GM06990 (cell line): ENCODE measurements at regions not wholly inside any gene's neighbourhood (a gene's known extent, or its start where the extent isn't known, plus 50 kb on each side); places are given as distances from the start of the nearest gene placed in this dataset.
"Not testable (repeated sequence)": the region's sequence is repeated elsewhere in the genome, so short reads cannot be mapped to it uniquely, and the experiment has no call there.

Experiments used
- DNase-seq: peaks from one replicate; pipeline ENCODE4 v3.0.0-alpha.2; 2011; ENCODE audit not compliant: insufficient read length; ENCODE audit errors: extremely low read depth
- H3K27me3 ChIP-seq: replicated peaks from 2 replicates; pipeline ENCODE4 v1.6.0; 2011; ENCODE audit warnings: low read length; ENCODE audit not compliant: control insufficient read depth, insufficient read depth
- H3K36me3 ChIP-seq: 2 replicates; pipeline ENCODE4 v1.5.1; 2011; ENCODE audit warnings: low read length; ENCODE audit not compliant: control insufficient read depth, insufficient read depth
- H3K4me3 ChIP-seq: replicated peaks from 2 replicates; pipeline ENCODE4 v1.5.1; 2011; ENCODE audit warnings: low read depth, mild to moderate bottlenecking, control low read depth, low read length
- TF ChIP-seq, protein P1 (sequence below): IDR thresholded peaks from 2 replicates; pipeline ENCODE4 v1.5.1; 2011; ENCODE audit warnings: low read length, control low read depth, mild to moderate bottlenecking, inconsistent platforms; ENCODE audit not compliant: insufficient read depth, poor library complexity, severe bottlenecking

DNA sequence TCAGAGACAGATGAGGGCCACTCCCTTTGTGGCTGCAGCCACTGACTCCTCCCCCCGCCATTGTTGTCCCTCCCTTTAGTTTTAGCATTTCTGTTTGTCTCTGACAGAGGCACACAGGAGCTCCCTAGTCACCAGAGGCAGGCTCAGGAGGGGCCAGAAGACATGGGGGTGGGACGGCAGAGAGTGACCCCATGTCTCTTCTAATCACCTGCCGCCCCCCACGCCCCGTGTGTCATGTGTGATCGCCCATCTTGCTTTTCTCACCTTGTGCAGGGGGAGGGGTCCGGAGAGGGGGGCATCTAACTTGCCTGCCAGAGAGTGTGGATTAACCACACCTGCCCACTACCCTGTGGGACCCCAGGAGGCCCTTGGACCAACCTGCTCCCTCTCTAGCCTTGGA lies 246.7 kb upstream of the TP53TG3C start:
- H3K4me3 ChIP-seq, result not testable (repeated sequence)

DNA sequence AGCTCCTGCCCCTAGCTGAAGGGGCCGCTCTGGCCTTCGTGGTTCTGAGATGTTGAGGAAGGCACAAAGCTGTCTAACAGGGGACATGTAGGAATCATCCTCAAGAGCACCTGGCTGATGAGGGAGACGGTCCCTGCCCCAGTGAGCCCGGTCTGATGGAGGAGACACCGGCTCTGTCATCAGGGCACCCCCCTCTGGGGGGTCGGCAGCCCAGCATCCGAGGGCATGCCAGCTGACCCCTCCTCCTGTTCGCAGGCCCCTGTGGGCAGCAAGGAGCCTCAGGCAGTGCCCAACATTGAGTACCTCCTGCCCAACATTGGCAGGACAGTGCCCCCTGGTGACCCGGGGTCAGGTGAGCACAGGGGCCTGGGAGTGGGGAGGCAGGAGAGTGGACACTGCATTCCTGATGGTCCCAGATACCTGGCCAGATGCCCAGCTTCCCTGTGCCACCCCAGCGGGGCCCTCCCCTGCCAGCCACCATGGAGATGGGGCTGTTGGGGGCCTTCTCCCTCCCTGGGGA lies 247.9 kb upstream of the TP53TG3C start:
- not testable (repeated sequence) for H3K4me3 ChIP-seq, DNase-seq, H3K36me3 ChIP-seq, H3K27me3 ChIP-seq

More for the DNA sequence above, 246.7 kb upstream of the TP53TG3C start:
- not testable (repeated sequence) for H3K27me3 ChIP-seq, H3K36me3 ChIP-seq, DNase-seq

DNA sequence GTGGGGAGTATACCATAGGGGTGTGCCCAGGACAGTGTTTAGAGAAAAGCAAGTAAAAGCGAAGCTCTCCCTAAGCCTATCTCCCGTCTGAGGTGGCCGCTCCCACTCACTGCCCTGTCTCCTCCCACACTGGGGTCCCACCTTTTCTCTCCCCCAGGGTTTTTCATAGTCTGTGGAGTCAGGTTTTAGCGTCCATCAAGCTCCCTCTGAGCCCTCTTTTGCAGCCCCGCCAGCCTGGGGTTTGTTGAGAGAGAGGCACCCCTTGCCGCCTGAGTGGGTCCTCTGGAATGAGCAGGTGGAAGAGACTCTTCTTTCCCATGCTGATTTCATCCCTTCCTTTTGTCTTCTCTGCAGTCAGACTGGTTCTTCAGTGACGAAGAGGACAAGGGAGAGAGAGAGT lies 248.7 kb upstream of the TP53TG3C start:
- H3K36me3 ChIP-seq, H3K27me3 ChIP-seq, DNase-seq, H3K4me3 ChIP-seq: not testable (repeated sequence)

DNA sequence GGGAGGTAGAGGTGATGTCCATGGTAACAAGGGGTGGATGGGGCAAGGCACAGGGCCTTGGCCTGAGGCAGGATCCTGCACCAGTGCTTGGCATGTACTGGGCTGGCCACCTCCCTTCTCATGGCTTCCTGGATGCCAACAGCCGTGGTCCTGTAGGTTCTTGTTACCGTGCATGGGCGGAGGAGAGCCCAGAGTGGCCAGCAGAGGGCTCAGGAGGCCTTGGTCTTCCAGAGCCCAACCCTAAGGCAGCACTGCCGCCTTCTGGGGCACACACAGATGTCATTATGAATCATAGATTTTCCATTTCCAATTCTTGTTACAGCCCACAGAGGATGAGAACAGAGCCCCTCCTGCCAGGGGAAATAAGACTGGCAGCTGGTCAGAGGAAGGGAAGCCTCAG lies 254.2 kb upstream of the TP53TG3C start:
- not testable (repeated sequence) for DNase-seq, H3K27me3 ChIP-seq, H3K36me3 ChIP-seq, H3K4me3 ChIP-seq

DNA sequence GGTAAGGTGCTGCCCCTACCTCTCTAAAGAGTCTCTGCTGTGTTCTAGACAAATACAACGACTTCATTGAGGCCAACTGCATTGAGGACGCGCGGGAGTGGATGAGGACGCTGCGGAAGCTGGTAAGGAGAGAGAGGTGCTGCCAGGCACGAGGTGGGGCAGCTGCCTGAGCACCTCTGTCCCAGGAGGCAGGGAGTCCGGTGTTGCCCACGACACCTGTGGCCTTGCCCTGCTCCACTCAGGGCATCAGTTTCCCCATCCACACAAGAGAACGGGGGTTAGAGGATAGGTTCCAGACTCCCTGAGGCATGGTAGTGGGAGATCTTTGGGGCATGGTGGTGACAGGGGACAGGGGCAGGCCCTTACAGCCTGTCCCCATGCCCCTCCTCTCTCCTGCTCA lies 256.1 kb upstream of the TP53TG3C start:
- H3K36me3 ChIP-seq, H3K27me3 ChIP-seq, H3K4me3 ChIP-seq, DNase-seq: not testable (repeated sequence)

DNA sequence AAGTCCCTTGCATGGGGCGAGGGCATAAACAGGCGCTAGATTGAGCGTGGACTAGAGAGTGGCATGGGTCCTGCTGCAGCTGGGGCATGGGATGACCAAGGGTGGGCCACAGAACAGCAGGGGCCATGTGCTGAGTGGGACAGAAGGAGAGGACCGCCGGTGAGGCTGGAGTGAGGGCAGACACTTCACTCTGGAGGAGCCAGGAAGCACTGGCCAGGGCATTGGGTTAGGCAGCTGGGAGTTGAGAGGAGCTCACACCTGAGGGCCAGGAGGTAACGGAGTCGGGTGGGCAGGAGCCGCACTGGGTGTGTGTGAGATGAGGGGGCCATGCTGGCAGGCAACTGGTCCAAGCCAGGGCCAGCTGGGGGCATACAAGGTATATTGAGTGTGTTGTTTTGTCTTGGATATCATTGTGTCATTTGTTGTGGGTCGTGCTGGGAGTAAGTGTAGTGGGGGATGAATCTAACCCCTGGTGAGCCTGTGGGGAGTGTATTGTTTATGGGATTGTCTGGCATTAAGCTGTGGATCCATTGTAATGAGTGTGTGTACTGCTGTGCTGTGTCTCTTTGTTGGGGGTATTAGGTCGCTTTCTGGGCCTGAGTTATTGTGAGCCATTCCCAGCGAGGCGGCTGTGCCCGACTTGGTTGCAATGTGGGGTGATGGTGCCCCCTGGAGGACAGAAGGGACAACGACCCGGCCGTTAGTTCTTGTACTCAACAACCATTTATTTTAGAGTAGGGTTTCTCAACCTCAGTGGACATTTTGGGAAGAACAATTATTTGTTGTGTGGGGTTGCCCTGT lies 256.5 kb upstream of the TP53TG3 start:
- H3K27me3 ChIP-seq, H3K4me3 ChIP-seq, H3K36me3 ChIP-seq, DNase-seq: not testable (repeated sequence)

DNA sequence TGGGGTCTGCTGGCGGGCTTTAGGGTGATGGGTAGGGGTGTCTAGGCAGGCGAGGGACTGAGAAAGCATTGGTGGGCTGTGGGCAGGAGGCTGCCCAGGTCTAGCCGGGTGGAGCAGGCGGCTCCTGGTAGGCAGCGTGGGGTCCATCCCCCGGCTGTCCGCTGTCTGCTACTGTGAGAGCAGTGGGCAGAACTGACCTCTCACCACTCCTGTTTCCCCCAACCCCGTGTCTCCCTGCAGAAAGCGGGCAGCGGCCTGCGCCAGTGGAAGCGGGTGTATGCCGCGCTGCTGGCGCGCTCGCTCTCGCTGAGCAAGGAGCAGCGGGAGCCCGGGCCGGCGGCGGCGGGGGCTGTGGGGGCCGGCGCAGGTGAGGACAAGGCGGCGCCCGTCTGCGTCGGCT lies 249.2 kb upstream of the TP53TG3 start:
- DNase-seq, H3K4me3 ChIP-seq, H3K36me3 ChIP-seq, H3K27me3 ChIP-seq: not testable (repeated sequence)

DNA sequence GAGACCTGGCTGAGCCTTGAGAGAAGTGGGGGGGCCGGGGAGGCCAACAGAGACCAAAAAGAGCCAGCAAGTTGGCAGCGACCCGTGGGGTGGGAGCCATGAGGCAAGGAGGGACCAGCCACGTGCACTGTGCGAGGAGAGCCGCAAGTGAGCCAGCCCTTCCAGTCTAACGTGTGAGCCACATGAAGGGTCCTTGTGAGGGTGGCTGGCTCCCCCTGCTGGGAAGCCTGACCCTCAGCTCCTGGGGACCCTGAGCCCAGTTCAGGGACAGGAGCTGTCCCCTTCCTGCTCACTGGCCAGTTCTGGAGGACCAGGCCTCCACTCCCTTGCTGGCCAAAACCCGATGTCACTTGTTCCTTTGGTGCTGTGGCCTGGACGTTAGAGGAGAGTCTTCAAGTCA lies 246.6 kb upstream of the TP53TG3 start:
- not testable (repeated sequence) for H3K27me3 ChIP-seq, H3K36me3 ChIP-seq, DNase-seq, H3K4me3 ChIP-seq

DNA sequence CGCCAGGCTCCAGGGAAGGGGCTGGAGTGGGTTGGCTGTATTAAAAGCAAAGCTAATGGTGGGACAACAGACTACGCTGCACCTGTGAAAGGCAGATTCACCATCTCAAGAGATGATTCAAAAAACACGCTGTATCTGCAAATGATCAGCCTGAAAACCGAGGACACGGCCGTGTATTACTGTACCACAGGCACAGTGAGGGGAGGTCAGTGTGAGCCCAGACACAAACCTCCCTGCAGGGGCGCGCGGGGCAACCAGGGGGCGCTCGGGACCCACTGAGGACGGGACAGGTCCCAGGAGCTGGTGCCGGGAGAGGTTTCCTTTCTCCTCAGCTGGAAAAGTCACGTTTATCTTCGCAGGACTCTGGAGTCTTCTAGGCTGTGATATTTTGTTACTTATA lies 239.4 kb upstream of the TP53TG3 start:
- H3K27me3 ChIP-seq, DNase-seq, H3K4me3 ChIP-seq, H3K36me3 ChIP-seq: not testable (repeated sequence)

DNA sequence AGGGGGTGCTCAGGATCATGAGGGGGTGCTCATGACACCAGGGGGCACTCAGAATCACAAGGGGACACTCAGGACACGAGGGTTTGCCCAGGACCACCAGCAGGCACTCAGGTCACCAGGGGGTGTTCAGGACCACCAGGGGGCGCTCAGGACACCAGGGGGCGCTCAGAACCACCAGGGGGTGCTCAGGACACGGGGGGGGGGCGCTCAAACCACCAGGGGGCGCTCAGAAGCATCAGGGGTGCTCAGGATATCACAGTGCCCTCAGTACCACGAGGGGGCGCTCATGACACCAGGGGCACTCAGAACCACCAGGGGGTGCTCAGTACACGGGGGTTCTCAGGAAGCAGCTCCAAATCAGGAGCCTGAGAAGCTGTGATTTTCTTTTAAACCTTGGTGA lies 221.8 kb upstream of the TP53TG3 start:
- H3K27me3 ChIP-seq, H3K36me3 ChIP-seq, DNase-seq, H3K4me3 ChIP-seq: not testable (repeated sequence)
- TF ChIP-seq, protein P1, sequence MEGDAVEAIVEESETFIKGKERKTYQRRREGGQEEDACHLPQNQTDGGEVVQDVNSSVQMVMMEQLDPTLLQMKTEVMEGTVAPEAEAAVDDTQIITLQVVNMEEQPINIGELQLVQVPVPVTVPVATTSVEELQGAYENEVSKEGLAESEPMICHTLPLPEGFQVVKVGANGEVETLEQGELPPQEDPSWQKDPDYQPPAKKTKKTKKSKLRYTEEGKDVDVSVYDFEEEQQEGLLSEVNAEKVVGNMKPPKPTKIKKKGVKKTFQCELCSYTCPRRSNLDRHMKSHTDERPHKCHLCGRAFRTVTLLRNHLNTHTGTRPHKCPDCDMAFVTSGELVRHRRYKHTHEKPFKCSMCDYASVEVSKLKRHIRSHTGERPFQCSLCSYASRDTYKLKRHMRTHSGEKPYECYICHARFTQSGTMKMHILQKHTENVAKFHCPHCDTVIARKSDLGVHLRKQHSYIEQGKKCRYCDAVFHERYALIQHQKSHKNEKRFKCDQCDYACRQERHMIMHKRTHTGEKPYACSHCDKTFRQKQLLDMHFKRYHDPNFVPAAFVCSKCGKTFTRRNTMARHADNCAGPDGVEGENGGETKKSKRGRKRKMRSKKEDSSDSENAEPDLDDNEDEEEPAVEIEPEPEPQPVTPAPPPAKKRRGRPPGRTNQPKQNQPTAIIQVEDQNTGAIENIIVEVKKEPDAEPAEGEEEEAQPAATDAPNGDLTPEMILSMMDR, result peak; percentile 47

DNA sequence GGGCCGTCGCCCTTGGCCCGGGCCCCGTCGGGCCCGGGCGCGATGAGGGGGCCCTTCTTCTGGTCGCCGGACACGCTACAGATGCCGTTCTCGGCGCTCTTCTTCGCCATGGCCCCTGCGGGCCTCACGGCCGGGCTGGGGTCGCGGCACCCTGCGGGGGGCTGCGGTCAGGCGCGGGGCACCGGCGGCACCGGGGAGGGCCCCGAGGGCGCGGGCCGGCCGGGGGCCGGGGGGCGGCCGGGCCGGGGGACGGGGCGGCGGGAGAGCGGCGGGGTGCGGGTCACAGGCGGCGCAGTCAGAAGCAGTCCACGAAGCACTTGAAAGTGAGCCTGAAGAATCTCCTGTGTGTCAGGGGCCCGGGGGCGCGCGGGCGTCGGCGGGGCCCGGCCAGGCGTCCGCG lies 209.4 kb upstream of the TP53TG3 start:
- not testable (repeated sequence) for H3K4me3 ChIP-seq, H3K36me3 ChIP-seq, DNase-seq, H3K27me3 ChIP-seq

DNA sequence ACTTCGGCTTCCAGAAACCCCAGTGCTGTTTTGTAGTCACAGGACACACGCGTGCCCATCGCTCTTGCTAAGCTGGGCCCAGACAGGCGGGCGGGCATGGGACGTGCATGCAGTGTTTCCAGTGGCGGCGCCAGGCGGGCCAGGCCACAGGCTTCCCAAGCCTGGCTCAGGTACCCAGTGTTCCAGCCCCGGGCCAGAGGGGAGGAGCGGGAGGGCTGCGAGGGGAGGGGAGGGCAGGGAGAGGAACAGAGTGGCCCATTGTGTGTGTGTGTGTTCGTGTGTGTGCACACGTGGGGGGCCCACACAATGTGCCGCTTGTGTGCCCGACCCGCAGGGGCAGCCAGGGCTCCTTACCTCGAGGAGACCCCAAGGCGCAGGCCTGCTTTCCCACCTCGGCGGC lies 208.6 kb upstream of the TP53TG3 start:
- H3K4me3 ChIP-seq, DNase-seq, H3K36me3 ChIP-seq, H3K27me3 ChIP-seq: not testable (repeated sequence)

DNA sequence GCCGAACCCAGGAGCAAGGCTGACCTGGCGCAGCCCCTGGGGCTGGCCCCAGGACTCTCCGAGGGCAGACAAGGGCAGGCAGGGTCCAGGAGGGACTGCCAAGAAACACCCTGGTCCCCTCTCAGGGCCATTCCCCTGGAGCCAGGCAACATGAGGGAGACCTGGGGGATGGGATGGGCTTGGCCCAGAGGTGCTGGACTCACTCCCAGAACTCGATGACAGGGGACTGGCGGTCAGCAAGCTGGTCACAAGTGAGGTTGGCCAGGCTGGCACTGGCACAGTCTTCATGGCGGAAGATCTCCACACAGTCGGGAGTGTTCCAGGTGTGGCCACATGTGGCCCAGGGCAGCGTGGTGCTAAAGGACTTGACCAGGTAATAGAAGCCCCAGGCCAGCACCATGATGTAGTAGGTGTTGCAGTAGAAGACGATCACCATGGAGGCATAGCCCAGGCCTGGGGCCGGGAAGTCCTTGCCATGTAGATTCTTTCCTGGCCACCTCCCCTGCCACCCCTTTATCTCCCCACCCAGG lies 206.4 kb upstream of the TP53TG3 start:
- DNase-seq, H3K36me3 ChIP-seq, H3K4me3 ChIP-seq, H3K27me3 ChIP-seq: not testable (repeated sequence)
